ENCODE measurements at regions not wholly inside any gene's neighbourhood (a gene's known extent, or its start where the extent isn't known, plus 50 kb on each side); places are given as distances from the start of the nearest gene placed in this dataset.
A peak's percentile ranks its signal among the peaks of the same experiment; 100 is the strongest.
"Not testable (repeated sequence)": the region's sequence is repeated elsewhere in the genome, so short reads cannot be mapped to it uniquely, and the experiment has no call there.

GRCh38 chr1:182259968-182260367 is 131.6 kb downstream of the GLUL start:
- no peak for DNase-seq

DNA sequence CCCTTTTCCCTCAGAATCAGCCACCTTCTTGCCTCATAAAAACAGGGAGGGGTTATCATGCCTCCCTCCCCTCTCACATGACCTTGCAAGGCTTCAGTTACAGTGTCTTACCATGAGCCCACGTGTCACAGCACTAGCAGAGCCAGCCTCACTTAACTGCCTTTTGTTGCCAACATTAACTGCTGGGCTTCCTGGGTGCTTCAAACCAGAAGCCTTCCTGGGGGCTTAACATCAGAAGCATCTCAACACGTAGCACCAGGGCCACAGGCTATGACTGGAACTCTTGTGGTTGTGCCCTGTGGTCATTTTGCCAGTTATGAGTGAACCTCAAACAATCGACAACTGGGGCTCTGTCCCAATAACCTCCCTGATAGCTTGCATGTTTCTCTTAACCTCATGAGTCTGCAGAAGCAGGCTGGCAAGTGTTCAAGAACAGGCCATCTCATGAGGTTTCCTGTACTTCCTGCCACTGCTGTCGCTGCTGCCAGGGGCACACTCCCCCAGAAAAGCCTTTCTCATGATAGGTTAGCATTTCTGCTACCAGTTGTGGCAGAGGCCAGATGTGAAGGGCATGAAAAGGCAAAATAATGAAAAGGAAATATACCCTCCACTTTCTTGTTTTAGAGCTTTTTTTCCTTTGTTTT is 132.2 kb downstream of the GLUL start:
- DNase-seq, result peak; percentile 49

DNA sequence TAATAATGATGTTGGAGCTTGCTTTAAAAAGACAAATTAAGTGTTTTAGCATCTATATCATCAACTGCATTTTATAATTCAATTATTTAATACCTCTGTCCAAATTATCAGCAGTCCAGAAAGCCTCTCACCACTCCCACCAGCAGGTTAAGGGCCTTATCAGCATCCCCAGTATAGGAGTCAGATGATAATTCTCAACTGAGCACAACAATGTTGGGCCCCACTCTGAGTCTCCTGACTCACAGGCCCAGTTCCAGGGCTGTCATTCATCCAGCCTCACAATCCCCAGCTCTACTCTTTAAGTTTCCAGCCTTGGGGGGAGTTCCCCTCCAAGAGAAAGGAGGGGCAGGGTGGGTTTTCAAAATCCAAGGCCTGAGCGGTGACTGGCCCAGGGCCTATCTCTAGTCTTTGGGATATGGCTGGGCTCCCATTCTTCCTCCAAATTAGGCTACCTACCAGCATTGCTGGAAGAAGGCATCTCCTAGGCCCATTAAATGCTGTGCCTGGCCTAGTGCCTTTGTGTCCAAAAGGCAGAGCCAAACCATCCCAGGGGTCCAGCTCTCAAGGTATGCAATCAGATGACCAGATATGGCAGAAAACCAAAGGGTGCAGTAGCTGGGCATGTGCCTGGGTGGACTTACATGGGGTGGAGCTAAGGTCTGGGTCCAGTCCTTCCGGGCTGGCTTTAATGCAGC is 134.1 kb downstream of the GLUL start:
- DNase-seq, result no peak

DNA sequence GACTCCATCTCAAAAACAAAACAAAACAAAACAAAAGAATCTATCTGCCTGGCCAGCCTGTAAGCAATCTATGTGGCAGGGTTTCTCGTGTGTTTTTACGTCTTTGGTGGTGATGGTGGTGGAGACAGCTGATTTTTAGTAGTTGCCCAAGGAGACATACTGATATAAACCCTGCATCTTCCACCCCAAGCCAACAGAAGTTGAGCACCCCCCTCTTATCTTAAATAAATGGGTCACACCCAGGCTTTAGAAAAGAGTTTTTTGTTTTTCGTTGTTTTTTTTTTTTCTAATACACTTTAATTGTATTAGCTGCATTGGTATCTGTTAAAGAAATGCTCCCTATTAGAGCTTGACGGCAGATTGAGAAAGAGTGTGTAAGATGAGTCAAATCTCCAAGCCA is 134.7 kb downstream of the GLUL start:
- no peak for DNase-seq

DNA sequence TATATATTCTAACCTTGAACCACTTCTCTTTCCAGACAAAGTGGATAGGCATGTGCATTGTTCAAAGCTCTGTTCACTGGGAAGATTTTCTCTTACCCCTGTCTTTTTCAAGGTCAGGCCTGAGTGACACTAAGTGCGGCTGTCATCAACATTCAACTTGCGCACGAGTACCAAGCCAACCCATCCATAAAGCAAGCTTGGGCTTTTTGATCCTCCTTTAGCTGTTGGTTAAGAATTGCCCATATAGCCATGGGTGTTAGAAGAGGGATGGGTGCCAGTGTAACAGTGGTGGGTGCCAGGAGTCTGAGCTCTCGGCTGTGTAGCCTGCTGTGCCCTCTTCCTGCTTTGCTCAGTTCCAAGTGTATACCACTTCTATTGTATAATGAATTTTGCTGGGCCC is 136.1 kb downstream of the GLUL start:
- DNase-seq, result no peak

DNA sequence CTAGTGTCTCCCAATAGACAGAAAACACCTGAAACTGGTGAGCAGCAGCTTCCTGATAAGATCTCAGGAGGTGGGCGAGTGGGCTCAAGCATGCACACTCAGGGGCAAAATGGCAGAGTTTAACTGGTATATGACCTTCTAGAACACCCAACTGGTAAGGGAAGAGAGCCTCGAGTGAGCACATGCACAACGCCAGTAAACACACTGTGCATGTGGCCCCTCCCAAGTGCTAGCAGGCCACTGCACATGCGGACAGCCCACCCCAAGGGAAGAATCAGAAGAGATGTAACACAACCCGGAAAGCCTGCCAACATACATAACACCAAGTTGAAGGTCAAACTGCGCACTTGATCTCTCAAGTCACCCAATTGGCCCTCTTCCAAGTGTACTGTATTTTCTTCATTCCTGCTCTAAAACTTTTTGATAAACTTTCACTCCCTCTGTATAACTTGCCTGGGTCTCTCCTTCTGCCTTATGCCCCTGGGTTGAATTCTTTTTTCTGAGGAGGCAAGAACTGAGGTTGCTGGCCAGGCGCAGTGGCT is 138.2 kb downstream of the GLUL start:
- no peak for DNase-seq

DNA sequence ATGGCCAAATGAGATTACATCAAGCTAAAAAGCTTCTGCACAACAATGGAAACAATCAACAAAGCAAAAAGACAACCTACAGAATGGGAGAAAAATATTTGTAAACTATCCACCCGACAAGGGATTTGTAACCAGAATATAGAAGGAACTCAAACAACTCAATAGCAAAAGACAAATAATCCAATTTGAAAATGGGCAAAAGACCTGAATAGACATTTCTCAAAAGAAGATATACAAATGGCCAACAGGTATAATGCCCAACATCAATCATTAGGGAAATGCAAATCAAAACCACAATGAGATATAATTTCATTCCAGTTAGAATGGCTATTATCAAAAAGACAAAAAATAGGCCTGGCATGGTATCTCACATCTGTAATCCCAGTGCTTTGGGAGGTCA is 140.0 kb downstream of the GLUL start:
- no peak for DNase-seq

- DNase-seq, result no peak
Observed at GRCh38 chr1:182249201-182249676, 142.4 kb downstream of the GLUL start.

GRCh38 chr1:182248721-182249120 is 142.9 kb downstream of the GLUL start:
- DNase-seq, result no peak

DNA sequence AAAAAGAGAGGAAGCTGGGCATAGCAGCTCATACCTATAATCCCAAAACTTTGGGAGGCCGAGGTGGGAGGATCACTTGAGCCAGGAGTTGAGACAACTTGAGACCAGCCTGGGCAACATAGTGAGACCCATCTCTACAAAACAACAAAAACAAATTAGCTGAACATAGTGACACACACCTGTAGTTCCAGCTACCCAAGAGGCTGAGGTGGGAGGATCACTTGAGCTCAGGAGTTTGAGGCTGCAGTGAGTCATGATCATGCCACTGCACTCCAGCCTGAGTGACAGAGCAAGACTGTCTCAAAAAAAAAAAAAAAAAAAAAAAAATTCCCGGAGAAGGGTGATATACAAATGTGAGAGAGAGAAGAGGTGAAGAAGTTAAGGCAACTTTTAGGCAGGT is 143.8 kb downstream of the GLUL start:
- not testable (repeated sequence) for DNase-seq

GRCh38 chr1:182246783-182247182 is 144.8 kb downstream of the GLUL start:
- no peak for DNase-seq

DNA sequence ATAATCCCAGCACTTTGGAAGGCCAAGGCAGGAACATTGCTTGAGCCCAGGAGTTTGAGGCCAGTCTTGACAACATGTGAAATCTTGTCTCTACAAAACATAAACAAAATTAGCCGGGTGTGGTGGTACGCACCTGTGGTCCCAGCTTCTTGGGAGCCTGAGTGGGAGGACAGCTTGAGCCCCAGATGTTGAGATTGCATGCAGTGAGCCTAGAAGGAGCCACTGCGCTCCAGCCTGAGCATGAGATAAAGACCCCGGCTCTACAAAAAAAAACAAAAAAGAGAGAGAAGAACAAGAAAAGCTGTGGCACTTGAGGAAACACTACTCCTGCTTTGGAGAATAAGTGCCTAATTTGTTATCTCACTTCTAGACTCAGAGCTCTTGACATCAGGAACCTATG is 146.6 kb downstream of the GLUL start:
- DNase-seq, result no peak

- no peak for DNase-seq
Observed at GRCh38 chr1:182244451-182244850, 147.1 kb downstream of the GLUL start.

DNA sequence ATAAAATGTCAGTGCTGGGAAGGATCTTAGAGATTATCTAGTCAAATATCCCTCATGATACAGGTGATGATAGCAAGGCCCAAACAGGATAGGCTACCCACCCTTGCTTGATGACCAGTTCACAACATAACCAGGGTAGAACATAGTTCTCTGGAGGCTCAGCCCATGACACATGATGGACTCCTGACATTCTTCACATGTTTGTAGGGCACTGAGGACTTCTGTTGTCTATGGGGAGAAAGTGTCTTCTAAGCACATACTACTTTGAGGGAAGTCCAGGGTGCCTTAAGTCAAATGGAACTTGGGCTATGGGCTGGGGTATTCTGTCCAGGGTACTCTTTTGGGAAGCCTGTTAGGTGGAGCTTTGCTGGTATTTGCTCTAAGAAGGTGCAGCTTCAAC is 148.9 kb downstream of the GLUL start:
- DNase-seq, result no peak

GRCh38 chr1:182240085-182240484 is 151.5 kb downstream of the GLUL start:
- no peak for DNase-seq

DNA sequence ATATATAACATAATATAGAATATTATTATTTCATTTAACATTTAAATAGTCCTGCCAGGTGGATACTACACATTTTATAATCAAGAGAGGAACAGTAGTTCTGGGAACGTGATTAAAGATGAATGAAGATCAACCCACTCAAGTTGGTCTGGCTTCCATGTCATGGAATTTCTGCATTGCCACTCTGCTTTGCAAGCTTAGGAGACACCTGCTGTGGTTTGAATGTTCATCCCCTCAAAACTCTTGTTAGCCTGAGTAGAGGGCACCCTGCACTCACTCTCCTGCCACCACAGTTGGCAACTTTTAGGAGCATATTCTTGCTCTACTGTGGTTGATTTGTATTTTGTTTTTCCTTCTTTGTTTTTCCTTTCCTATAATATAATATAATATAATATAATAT is 153.2 kb downstream of the GLUL start:
- no peak for DNase-seq

GRCh38 chr1:182237329-182237728 is 154.3 kb downstream of the GLUL start:
- no peak for DNase-seq

DNA sequence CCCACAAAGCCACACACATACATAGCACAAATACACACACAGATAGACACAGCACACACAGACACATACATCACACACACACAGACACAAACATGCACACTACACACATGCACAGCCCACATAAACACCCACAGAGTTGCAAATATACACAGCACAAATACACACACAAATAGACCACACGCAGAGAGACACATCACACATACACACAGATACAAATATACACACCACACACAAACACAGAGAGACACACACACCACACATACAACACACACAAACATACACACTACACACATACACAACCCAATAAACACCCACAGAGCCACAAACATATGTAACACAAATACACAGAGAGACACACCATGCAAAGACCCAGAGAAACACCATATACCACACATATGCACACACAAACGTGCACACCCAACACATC is 154.9 kb downstream of the GLUL start:
- DNase-seq, result no peak

GRCh38 chr1:182235952-182236650 is 155.5 kb downstream of the GLUL start:
- peak; percentile 20 for DNase-seq

DNA sequence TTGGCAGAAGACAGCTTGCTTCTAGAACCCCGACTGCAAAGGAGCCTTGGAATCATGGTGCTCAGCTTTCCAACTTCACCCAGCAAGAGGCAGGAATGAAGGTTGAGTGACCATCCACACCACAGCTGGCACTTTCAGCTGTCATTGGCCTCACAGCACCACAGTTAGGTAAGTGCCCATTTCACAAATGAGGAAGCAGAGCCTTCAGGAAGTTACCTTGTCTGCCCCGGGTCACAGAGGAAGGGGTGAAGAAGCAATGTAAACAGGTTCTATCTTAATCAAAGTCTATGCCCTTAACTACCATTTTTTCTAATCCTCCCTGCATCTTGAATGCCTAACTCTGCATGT is 156.0 kb downstream of the GLUL start:
- DNase-seq, result no peak

DNA sequence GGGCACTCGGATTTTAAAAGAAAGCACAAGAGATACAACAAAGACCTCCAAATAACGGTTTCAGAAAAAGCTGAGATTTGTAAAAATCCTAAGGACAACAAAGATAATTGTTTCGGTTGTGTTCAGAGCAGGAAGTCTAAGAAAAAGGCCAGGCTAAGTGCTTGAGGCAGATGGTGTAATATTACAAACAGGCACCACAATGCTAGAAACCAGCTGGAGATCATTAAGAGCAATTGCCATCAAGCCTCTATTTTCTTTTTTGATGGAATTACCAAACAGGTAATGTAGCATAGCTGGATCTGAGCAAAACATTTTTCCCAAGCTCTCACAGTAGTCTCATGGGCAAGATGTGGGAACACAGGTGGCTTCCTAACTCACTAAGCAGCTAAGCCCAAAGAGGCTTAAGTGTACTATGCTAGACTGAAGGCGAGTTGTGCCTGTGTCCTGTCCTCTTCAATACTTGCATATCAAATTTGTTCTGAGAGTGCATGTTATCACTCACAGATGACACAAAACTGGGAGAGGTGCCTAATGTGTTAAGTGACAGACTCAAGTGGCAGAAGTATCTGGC is 161.6 kb downstream of the GLUL start:
- DNase-seq, result no peak

DNA sequence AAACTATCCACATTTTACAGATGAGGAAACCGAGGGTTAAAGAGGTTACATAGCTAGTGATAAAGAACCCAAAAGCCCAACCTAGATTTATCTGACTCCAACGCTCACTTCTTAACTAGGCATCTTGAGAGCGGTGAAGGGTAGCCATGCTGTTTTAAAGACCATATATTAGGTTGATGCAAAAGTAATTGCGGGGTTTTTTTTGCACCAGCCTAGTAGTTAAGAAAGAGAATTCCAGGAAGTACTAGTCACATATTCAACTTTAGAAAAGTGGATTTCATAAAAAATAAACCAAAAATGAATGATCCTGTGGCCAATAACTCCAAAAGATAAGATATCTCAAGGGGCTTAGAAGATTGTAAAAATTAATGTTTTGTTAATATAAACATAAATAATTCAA is 162.1 kb downstream of the GLUL start:
- DNase-seq, result no peak

- DNase-seq, result no peak
Observed at GRCh38 chr1:182227864-182228547, 163.6 kb downstream of the GLUL start.

Measured in fibroblast of skin of scalp (primary cell).